Glutamatergic neuron (in vitro differentiated cells): ENCODE measurements at regions not wholly inside any gene's neighbourhood (a gene's known extent, or its start where the extent isn't known, plus 50 kb on each side); places are given as distances from the start of the nearest gene placed in this dataset.
A peak's percentile ranks its signal among the peaks of the same experiment; 100 is the strongest.
"Not testable (repeated sequence)": the region's sequence is repeated elsewhere in the genome, so short reads cannot be mapped to it uniquely, and the experiment has no call there.

ENCODE experiments used
- DNase-seq: peaks from one replicate; pipeline ENCODE4 v3.0.0; 2022
- H3K27ac Mint-ChIP-seq: one replicate; pipeline ENCODE4 v1.8.0; 2020; ENCODE audit warnings: mild to moderate bottlenecking, mixed read lengths, inconsistent platforms; ENCODE audit not compliant: unreplicated experiment
- H3K27me3 Mint-ChIP-seq: one replicate; pipeline ENCODE4 v1.8.0; 2020; ENCODE audit warnings: mild to moderate bottlenecking, moderate library complexity, mixed read lengths, inconsistent platforms; ENCODE audit not compliant: unreplicated experiment
- H3K36me3 Mint-ChIP-seq: one replicate; pipeline ENCODE4 v1.8.0; 2020; ENCODE audit warnings: mild to moderate bottlenecking, mixed read lengths, inconsistent platforms; ENCODE audit not compliant: unreplicated experiment
- H3K4me1 Mint-ChIP-seq: one replicate; pipeline ENCODE4 v1.8.0; 2020; ENCODE audit warnings: mild to moderate bottlenecking, low read depth, mixed read lengths, inconsistent platforms; ENCODE audit not compliant: unreplicated experiment
- H3K4me3 Mint-ChIP-seq: one replicate; pipeline ENCODE4 v1.8.0; 2020; ENCODE audit warnings: mild to moderate bottlenecking, mixed read lengths, inconsistent platforms; ENCODE audit not compliant: unreplicated experiment
- H3K9me3 Mint-ChIP-seq: one replicate; pipeline ENCODE4 v1.8.0; 2020; ENCODE audit warnings: mild to moderate bottlenecking, moderate library complexity, mixed read lengths, inconsistent platforms; ENCODE audit not compliant: unreplicated experiment
- TF ChIP-seq, protein P1 (sequence below): fragments of 200-600 bp; sonication (generic); IDR thresholded peaks from one replicate; pipeline ENCODE4 v1.5.0; 2021; ENCODE audit not compliant: partially characterized antibody, unreplicated experiment

DNA sequence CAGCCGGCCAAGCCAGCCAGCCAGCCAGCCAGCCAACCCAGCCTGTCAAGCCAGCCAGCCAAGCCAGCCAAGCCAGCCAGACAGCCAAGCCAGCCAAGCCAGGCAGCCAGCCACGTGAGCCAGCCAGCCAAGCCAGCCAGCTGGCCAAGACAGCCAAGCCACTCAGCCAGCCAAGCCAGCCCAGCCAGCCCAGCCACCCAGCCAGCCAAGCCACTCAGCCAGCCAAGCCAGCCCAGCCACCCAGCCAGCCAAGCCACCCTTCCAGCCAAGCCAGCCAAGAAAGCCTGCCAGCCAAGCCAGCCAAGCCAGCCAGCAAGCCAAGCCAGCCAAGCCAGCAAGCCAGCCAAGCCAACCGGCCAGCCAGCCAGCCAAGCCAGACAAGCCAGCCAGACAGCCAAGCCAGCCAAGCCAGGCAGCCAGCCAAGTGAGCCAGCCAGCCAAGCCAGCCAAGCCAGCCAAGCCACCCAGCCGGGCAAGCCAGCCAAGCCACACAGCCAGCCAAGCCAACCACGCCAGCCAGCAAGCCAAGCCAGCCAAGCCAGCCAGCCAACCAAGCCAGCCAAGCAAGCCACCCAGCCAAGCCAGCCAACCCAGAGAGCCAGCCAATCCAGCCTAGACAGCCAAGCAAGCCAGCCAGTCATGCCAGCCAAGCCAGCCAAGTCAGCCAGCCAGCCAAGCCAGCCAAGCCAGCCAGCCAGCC, 199.5 kb downstream of the GOLGA6L6 start:
- peaks cover 4% of the 10 kb centered on the region for H3K9me3 Mint-ChIP-seq
- no peaks in the 10 kb centered on the region for H3K4me1 Mint-ChIP-seq
- H3K4me3 Mint-ChIP-seq = no peak overlapping the region
- no peak overlapping the region for H3K27ac Mint-ChIP-seq
- H3K27me3 Mint-ChIP-seq = peaks cover 2% of the 10 kb centered on the region
- peaks cover 3% of the 10 kb centered on the region for H3K36me3 Mint-ChIP-seq
- TF ChIP-seq, protein P1, sequence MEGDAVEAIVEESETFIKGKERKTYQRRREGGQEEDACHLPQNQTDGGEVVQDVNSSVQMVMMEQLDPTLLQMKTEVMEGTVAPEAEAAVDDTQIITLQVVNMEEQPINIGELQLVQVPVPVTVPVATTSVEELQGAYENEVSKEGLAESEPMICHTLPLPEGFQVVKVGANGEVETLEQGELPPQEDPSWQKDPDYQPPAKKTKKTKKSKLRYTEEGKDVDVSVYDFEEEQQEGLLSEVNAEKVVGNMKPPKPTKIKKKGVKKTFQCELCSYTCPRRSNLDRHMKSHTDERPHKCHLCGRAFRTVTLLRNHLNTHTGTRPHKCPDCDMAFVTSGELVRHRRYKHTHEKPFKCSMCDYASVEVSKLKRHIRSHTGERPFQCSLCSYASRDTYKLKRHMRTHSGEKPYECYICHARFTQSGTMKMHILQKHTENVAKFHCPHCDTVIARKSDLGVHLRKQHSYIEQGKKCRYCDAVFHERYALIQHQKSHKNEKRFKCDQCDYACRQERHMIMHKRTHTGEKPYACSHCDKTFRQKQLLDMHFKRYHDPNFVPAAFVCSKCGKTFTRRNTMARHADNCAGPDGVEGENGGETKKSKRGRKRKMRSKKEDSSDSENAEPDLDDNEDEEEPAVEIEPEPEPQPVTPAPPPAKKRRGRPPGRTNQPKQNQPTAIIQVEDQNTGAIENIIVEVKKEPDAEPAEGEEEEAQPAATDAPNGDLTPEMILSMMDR = no peak
- peak; percentile 53 for DNase-seq

DNA sequence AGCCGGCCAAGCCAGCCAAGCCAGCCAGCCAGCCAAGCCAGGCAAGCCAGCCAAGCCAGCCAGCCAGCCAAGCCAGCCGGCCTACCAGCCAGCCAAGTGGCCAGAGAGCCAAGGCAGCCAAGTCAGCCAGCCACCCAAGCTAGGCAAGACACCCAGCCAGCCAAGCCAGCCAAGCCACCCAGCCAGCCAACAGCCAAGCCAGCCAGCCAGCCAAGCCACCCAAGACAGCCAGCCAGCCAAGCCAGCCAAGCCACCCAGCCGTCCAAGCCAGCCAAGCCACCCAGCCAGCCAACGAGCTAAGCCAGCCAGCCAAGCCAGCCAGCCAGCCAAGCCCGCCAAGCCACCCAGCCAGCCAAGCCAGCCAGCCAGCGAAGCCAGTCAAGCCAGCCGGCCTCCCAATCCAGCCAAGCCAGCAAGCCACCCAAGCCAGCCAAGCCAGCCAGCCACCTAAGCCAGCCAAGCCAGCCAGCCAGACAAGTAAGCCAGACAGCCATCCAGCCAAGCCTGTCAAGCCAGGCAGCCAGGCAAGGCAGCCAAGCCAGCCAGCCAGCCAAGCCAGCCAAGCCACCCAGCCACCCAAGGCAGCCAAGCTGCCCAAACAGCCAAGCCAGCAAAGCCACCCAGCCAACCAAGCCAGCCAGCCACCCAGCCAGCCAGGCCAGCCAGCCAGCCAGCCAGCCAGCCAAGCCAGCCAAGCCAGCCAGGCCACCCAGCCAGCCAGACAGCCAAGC, 200.5 kb downstream of the GOLGA6L6 start:
- Mint-ChIP-seq H3K9me3 (peaks cover 6% of the 10 kb centered on the region), H3K27me3 (peaks cover 4% of the 10 kb centered on the region), H3K27ac (no peak overlapping the region), H3K4me1 (no peaks in the 10 kb centered on the region), H3K36me3 (peaks cover 8% of the 10 kb centered on the region), H3K4me3 (no peak overlapping the region)
- DNase-seq = peak; percentile 47
- TF ChIP-seq, protein P1 = no peak

DNA sequence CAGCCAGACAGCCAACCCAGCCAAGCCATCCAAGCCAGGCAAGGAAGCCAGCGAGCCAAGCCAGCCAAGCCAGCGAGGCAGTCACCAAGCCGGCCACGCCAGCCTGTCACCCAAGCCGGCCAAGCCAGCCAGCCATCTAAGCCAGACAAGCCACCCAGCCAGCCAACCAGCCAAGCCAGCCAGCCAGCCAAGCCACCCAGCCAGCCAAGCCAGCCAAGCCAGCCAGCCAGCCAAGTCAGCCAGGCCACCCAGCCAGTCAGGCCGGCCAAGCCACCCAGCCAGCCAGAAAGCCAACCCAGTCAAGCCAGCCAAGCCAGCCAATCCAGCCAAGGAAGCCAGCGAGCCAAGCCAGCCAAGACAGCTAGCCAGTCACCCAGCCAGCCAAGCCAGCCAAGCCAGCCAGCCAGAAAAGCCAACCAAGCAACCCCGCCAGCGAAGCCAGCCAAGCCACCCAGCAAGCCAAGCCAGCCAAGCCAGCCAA, 201.2 kb downstream of the GOLGA6L6 start:
- peak; percentile 36 for DNase-seq
- Mint-ChIP-seq H3K27me3 (peaks cover 4% of the 10 kb centered on the region), H3K36me3 (peaks cover 8% of the 10 kb centered on the region), H3K4me1 (no peaks in the 10 kb centered on the region), H3K4me3 (no peak overlapping the region), H3K9me3 (peaks cover 8% of the 10 kb centered on the region), H3K27ac (no peak overlapping the region)
- TF ChIP-seq, protein P1 = no peak

DNA sequence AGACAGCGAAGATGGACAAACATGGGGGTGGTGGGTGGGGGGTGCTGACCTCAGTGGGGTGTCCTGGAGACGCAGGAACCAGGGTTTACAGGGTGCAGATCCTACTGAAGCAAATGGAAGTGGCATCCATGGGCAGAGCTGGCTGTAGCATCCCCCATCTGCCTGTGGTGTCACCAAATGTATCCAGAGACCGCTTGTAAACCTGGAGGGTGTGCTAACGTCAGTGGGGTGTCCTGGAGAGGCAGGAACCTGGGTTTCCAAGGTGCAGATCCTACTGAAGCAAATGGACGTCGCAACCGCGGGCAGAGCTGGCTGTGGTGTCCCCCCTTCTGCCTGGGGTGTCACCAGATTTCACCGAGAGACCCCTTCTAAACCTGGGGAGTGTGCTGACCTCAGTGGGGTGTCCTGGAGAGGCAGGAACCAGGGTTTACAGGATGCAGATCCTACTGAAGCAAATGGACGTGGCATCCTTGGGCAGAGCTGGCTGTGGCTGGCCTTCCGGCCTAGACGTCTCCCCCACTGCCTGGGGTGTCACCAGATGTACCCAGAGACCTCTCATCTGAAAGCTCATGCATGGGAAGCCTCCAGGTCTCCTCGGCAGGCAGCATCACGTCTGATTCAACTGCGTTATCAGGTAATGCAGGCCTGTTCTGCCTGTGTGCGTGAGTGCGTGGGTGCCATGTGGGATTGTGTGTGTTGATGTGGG, 202.4 kb downstream of the GOLGA6L6 start:
- not testable (repeated sequence) for H3K36me3 Mint-ChIP-seq, DNase-seq, H3K4me1 Mint-ChIP-seq, H3K4me3 Mint-ChIP-seq, H3K27ac Mint-ChIP-seq, H3K27me3 Mint-ChIP-seq, H3K9me3 Mint-ChIP-seq

DNA sequence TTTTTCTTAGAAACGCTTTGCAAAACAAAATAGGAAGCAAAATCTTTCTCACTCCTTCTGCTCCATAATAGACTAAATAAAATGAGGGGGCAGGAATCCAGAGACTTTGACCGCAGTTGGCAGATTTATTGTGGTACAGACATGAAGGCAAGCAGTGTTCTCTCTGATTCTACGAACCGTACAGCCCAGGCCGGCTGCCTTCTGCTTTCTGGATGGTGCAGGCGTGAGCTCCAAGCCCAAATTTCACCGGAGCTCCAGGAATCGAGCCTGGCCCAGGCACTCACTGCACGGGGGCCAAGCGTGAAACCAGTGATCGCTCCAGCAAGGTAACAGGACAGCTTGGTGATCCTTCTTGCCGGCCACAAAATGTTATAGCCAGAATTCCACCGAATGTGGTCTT, 202.9 kb downstream of the GOLGA6L6 start:
- not testable (repeated sequence) for H3K9me3 Mint-ChIP-seq, H3K4me1 Mint-ChIP-seq, H3K4me3 Mint-ChIP-seq, H3K27me3 Mint-ChIP-seq, DNase-seq, H3K27ac Mint-ChIP-seq, H3K36me3 Mint-ChIP-seq

DNA sequence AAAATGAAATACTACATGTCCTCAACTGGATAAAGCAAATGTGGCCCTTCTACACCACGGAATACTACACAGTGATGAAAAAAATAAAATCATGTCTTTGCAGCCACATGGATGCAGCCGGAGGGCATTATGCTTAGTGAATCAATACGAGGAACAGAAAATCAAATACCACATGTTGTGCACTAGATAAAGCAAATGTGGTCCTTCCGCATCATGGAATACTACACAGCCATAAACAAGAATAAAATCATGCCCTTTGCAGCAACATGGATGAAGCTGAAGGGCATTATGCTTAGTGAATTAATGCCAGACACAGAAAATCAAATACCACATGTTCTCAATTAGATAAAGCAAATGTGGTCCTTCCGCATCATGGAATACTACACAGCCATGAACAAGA, 204.4 kb downstream of the GOLGA6L6 start:
- not testable (repeated sequence) for H3K4me1 Mint-ChIP-seq, H3K27me3 Mint-ChIP-seq, H3K27ac Mint-ChIP-seq, DNase-seq, H3K4me3 Mint-ChIP-seq, H3K36me3 Mint-ChIP-seq
- H3K9me3 Mint-ChIP-seq = peaks cover 11% of the 10 kb centered on the region

DNA sequence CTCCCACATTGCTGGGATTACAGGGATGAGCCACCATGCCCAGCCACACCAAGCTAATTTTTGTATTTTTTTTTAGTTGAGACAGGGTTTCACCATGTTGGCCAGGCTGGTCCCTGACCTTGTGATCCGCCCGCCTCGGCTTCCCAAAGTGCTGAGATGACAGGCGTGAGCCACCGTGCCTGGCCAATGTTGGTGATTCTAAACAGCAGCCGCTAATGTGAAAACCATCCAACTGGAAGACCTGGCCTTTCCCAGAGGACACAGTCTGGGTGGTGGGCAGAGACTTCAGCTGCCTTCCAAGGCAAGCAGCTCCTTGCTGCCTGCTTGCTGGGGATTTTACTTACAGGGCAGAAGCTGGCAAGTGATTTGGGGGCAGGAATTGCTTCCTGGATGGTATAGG, 207.1 kb downstream of the GOLGA6L6 start:
- H3K27me3 Mint-ChIP-seq, DNase-seq, H3K4me3 Mint-ChIP-seq, H3K27ac Mint-ChIP-seq, H3K36me3 Mint-ChIP-seq, H3K4me1 Mint-ChIP-seq: not testable (repeated sequence)
- peaks cover 11% of the 10 kb centered on the region for H3K9me3 Mint-ChIP-seq

DNA sequence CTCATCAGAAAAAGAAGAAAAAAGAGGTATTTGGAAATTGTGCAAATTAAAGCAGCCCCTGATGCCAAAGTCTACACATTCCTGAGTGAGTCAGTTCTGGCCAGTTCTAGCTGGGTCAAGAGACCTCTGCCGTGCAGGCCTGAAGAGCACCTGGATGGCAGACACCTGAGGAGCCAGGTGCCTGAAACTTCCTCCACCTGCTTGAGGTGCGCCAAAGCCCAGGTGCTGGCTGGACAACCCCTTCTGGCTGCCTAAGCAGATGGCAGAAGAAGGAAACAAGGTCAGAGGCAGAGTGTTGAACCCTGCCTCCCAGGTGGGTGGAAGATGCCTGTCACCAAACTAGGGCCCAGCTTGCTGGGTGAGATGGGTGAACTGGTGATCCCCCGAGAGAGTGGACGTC, 215.8 kb downstream of the GOLGA6L6 start:
- H3K4me3 Mint-ChIP-seq, H3K27me3 Mint-ChIP-seq, H3K36me3 Mint-ChIP-seq, H3K4me1 Mint-ChIP-seq, H3K27ac Mint-ChIP-seq, H3K9me3 Mint-ChIP-seq, DNase-seq: not testable (repeated sequence)

DNA sequence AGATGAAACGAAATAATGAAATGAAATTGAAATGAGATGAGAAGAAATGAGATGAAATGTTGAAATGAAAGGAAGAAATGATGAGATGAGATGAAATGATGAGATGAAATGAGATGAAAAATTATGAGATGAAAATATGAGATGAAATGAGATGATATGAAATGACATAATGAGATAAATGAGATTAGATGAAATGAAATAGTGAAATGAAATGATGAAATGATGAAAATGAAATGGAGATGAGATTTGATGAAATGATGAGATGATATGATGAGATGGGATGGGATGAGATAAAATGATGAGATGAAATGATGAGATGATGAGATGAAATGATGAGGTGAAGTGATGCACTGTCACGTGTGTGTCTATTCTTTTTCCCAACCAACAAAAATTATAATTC, 224.5 kb downstream of the GOLGA6L6 start:
- H3K4me3 Mint-ChIP-seq, H3K27me3 Mint-ChIP-seq, H3K4me1 Mint-ChIP-seq, H3K27ac Mint-ChIP-seq, H3K9me3 Mint-ChIP-seq, DNase-seq, H3K36me3 Mint-ChIP-seq: not testable (repeated sequence)
